ENCODE measurements at regions not wholly inside any gene's neighbourhood (a gene's known extent, or its start where the extent isn't known, plus 50 kb on each side); places are given as distances from the start of the nearest gene placed in this dataset.

DNA sequence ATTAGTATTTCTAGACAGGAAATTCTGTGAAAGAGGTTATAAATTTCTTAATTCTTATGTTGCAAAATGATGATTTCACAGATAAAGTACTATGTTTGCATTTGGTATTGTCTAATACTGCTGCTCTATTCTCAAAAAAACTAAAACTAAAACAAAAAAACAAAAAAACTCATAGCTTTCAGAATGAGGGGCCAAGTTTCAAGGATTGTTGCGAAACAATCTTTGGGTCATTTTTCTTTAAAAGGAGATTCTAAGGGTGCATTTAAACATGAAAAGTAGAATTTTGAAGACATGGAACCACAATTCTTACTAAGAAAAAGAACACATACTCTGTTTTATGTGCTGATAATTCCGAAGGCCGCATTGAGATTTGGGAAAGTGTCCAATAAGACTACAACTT, 645.1 kb downstream of the ADGRL2 start:
- no peak for DNase-seq (ENCODE audit: low read depth)

DNA sequence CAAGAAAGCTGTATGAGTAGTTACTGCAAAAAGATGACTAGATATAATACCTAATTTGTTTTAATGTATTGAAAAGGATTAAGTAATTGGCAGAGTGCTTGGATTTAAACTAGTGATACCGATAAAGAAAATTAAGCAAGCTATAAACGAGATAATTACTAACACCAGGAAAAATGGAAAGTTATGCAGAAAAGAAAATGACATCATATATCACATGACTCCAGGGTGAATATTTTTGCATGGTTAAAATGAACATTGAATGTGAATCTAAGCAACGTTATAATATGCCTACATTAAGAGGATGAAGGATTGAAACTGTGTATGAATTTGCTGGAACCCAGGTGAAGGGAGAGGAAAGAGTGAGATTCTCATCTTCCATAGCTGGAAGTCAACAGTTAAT, 644.4 kb downstream of the ADGRL2 start:
- no peak for DNase-seq (ENCODE audit: low read depth)

DNA sequence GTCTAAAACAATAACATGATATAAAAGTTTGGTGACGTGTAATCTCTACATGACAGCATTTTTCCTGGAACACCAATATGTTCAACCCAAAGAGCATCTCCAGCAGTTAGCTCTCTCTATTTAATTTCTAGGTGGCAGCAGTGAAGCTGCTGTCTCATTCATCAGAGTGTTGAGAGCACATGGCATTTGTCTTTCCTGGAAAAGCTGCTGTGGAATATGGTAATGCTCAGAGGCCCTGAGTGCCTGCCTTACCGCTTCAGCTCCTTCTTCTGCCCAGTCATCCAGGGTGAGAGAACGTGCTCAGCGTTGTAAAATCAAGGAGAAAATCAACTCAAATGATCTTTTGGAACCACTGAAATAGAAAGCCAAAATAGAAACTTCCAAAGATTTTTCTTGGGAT, 640.7 kb downstream of the ADGRL2 start:
- no peak for DNase-seq (ENCODE audit: low read depth)

DNA sequence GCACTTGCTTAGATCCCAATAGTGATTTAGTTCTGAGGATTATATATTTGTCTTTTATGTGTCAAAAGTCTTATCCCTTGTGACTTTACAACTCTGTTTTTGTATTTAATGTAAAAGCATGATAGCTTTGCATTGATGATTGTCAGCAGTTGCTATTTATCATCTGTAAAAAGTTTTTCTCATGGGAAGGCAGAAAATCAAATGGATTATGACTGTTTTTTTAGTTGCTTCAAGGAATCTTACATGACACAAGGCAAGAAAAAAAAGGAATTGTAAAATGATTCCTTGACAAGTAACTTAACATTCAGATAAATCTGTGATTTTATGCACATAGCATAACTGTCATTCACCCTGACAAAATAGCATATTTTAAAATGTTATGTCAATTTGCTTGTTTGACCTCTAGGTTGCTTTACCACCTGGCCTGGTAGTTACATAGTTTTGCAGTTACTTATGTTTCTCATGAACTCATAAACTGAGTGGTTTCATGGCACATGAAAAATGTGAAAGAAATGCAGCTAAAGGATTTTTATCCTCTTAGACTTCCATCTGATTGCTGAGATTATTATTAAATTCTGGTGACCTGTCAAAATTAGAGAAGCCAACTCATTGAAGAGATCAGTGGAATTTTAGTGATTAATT, 622.6 kb downstream of the ADGRL2 start:
- no peak for DNase-seq (ENCODE audit: low read depth)

DNA sequence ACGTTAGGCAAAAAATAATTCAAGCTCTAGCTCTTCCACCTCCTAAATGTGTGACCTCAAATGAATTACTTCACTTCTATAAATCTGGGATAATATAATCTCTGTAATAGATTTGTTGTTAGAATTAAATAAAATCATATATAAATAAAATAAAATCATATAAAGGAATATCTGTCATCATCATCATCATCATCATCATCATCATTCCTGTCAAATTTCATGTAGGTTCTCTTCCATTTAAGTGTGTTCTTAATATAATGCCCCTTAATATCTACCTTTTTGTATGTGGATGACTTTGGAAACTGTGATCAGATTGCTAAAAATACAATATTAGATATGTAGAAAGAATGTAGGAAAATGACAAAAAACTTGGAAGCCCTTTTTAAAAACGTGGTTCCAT, 621.0 kb downstream of the ADGRL2 start:
- DNase-seq (ENCODE audit: low read depth), result no peak

DNA sequence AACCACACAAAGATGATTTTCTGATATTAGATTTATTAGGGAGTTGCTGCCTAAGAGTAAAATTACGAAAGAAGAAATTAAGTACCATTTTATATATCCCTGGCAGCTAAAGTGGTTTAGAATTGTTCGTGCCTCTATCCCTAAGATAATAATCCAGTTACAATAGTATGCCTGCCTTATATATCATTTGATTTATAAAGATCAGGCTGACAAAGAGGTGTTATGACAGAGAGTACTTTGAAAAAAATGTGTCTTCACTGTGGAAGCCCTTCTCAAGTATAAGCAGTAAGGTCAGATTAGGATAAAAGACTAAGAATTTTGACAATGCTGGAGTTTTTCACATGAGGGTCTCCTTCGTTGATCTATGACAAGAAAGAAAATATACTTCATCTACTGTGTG, 619.9 kb downstream of the ADGRL2 start:
- DNase-seq (ENCODE audit: low read depth), result no peak

DNA sequence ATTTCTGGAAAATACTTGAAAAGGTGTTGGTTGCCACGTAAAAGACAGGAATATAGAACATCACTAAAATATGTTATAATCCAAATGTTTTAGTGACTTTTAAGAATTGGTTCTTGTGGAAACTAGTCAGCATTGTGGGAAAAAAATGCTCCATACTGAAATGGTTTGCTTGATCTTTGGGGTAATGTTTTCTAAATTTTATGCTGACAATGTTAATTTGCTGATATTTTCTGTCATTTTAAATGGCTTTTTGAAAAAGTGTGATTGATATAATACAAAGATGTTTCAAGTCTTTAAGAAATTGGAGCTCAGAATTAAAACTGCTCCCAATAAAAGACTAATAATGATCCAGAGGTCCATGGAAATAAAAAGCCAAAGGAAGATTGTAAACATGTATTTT, 610.9 kb downstream of the ADGRL2 start:
- DNase-seq (ENCODE audit: low read depth), result no peak

DNA sequence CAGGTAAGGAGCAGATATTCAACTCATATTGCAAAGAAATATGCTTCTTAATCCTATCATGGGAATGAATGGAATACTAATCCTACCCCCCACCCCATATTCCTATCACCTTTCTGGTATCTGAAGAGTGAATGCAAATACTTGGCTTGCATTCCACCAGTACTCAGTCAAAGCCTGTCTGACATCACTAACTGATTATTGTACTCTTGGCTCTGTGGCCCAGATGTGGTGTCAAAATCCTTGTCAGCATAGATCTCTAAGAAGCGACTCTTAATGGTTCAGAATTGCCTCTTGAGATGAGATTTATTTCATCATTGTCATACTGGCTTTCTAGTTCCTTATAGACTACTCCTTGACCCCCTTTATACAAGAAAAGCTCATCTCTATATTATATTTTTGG, 604.6 kb downstream of the ADGRL2 start:
- DNase-seq (ENCODE audit: low read depth), result no peak

DNA sequence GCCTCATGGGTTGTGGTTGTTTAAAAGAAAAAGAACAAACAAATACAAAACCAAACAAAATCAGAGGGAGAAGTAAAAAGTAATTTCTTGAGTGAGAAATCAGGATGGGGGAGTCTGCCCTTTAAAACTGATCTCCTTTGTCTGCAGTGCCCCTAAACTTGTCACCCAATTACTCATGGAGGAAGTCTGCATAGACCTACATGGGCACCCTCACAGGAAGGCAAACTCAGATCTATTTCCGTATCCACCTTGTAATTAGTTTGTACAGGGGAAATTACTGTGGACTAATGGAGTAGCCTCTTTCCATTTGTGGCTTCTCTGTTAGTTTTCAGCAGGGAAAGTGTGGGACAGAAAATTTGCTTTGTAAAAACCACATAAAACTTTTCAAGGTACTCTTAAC, 600.4 kb downstream of the ADGRL2 start:
- DNase-seq (ENCODE audit: low read depth), result no peak

DNA sequence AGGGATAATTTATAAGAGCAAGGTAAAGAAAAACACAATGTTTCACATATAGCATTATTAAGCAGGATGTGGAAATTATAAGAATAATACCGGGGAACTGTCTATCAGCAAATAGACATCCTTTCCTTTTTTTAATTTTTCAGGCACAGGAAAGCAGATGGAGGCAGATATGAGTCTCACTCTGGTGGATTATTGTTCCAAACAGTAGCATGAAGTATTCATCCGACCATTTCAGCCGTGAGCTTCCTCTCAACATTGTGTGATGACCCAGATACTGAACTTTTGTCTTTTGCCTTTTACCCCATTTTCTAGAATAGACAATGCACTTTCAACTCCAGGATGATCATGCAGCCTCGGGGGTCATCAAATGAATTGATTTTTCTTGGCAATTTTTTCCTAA, 599.8 kb downstream of the ADGRL2 start:
- DNase-seq (ENCODE audit: low read depth), result no peak

DNA sequence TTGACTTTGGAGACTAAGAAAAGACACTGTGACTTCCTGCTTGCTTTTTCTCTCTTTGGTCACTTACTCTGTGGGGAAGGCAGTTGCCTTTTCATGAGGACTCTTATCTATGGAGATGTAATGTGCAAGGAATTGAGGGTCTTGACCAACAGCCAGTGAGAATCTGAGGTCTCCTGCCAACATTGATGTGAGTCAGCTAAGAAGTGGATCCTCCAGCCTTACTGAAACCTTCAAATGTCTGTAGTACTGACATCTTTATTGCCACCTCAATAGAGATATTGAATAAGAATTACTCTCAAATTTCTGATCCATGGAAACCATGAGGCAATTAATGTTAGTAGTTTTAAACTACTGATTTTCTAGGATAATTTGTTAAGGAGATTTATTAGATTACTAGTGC, 598.4 kb downstream of the ADGRL2 start:
- DNase-seq (ENCODE audit: low read depth), result no peak

DNA sequence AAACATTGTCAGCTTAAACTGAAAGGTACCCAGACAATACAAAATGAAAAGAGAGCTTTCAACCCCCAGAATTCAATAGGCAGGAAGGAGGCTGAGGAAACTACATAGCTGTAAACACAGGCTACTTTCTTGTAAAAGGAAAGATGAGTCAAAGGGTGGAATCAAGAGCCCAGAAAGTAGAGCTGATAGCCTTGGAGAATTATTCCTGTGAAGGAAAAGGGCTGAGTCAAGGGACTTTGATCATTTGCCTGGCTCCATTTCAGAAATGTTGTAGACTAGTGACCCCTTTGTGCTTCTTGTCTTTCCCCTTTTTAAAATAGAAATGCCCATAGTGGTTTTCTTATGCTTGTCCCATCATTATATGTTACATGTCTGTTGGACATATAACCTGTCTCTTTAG, 597.6 kb downstream of the ADGRL2 start:
- no peak for DNase-seq (ENCODE audit: low read depth)

DNA sequence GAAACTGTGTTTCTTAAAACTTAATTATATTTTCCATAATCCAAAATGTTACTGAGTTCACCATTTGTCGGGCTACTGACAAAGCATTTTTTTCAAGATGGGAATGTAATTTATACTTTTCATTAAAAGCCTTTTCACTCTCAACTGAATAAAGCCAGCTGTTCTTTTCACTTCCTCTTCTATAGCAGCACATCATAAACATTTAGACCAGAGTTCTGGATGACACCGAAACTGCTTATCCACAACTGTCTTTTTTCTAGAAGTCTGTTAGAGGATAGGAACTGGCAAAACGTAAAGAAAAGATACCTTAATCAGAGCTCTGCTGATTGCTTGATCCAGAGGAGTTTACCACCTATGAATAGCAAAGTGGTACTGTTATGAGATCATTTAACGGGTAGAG, 594.7 kb downstream of the ADGRL2 start:
- DNase-seq (ENCODE audit: low read depth), result no peak

DNA sequence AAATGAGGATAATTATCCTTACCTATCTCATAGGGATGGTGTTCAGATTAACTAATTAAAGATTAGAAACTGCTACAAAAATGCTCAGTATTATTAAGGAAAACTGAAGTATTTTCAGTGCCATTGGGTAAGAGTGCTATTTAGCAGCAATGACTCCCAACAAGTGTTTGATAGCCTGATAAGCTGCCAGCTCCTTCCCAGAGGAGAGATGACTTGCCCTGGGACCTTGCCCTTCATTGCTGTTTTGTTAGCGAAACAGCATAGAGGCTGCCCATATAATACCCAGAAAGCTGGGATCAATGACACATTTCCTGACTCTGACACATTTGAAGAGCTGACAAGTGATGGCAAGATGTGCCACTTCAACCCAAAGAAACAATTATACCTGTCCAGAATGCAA, 592.2 kb downstream of the ADGRL2 start:
- DNase-seq (ENCODE audit: low read depth), result no peak

DNA sequence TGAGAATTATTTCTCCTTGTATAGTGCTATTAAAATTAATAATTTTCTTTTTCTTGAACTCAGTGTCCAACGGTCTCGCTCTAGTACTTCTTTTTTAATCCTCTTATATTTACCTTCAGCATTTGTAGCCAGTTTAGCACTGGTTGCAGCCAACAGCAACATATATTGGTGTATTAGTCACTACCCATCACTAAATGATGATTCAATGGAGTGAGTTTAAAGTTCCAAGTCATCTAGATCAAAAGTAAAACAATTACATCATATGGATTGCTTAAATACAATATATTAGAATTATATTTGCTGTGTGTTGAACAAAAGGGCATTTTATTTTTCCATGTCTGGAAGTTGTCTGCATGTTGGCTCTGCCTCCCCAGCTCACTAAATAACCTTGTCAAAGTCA, 591.8 kb downstream of the ADGRL2 start:
- no peak for DNase-seq (ENCODE audit: low read depth)

DNA sequence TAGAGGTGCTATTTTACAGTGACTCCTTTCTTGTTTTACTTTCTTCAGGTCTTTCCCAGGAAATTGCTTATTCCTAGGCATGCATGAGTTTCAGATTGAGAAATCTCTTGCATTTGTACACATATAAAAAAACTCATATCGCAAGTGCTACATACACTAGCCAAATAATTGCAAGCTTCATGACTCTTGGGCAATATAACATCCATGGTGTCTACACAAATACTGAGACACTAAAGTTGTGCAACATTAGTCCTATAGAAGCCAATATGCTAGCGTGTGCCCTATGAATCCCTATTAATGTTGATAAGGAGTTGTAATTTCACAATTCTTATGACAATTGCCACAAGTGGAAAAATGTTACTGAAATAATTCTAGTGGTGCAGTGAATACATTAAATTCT, 591.0 kb downstream of the ADGRL2 start:
- no peak for DNase-seq (ENCODE audit: low read depth)

DNA sequence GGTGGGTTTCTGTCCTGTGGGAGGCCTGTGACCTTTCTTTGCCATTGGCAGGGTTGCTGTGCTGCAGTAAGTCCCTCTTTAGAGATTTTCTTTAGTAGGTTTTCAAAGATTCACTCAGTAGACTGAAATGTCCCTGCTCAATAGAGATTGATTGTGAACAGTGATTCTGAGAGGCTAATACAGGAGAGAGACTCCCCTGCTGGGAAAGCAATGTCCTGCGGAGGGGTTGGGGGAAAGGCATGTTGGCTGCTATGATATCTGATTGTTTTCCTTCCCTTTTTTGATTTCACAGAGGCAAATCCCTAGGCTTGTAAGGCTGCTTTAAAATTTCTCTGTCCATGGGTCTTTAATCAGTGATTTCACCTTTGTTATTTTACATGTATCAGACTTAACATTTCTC, 589.9 kb downstream of the ADGRL2 start:
- no peak for DNase-seq (ENCODE audit: low read depth)

DNA sequence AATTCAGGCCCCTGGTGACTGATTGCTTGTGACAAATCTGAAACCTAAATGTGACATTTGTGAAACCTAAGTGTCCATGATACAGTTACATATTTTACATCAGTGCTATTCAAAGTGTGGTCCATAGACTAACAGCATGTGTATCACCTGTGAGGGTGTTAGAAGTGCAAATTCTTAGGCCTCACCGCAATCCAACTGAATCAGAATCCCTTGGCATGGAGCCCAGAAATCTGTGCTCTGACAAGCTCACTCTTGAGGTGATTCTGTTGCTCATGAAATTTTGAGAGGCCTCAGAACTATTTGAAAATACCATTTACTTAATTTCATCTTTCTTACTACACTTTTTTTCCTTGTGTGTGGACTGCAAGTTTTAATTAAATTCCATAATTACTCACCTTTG, 587.9 kb downstream of the ADGRL2 start:
- DNase-seq (ENCODE audit: low read depth), result no peak

DNA sequence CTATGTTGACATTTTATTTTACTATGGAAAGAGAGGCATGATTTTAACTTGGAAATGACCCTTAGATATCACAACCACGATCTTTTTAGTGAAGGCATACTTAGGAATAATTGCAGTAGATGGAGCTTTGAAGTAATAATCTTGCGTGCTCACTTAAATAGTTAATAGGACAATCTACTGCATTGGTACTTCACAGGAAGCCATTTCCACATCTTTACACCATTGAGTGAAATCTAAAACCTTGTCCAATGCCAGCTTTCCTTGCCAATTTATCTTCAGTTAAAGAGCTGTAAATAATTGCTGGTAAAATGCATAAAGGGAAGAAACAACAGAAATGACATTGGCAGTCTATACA, 586.3 kb downstream of the ADGRL2 start:
- no peak for DNase-seq (ENCODE audit: low read depth)

DNA sequence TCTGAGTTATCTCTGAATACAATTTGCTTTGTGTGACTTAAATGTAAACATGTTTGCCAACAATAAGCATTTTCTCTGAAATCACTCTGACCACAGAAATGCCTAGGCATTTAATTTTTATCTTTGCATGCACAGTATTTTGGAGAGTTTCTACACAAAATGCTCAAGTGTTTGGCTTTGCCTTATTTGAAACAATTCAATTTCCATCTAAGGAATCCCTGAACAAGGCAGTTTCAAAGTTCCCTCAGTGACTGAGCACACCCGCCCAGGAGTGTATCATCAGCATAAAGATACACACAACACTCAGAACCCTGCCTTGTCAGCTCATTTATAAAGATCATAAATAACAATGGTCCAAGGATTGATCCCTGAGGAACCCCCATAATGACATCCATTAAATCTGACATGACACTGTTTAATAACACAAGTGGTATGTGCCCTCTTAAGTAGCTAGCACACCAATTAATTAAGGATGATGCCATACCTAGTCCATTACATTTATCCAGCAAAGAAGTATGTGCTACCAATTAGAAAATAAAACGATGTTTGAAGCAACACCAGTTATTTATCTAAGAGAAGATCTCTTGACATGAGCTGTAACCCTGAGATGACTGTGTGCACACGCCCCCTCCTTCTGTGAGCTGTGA, 585.8 kb downstream of the ADGRL2 start:
- no peak for DNase-seq (ENCODE audit: low read depth)

DNA sequence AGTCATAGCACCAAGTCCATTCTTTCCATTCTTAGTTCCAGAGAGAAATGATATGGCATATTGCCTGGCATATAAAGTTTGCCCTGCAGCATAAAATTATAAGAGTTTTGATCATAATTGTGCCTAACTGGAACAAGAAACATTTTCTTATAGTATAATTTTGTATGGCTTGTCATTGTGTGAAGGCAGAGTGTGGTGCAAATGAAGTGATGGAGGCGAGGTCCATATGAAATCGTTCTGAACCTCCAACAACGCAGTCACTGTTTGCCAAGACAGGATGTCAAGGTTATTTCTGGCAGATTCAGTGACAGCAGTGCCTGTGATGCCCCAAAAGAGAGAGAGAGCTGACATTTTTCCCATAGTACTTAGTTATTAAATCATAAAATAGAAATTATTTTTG, 584.0 kb downstream of the ADGRL2 start:
- no peak for DNase-seq (ENCODE audit: low read depth)

DNA sequence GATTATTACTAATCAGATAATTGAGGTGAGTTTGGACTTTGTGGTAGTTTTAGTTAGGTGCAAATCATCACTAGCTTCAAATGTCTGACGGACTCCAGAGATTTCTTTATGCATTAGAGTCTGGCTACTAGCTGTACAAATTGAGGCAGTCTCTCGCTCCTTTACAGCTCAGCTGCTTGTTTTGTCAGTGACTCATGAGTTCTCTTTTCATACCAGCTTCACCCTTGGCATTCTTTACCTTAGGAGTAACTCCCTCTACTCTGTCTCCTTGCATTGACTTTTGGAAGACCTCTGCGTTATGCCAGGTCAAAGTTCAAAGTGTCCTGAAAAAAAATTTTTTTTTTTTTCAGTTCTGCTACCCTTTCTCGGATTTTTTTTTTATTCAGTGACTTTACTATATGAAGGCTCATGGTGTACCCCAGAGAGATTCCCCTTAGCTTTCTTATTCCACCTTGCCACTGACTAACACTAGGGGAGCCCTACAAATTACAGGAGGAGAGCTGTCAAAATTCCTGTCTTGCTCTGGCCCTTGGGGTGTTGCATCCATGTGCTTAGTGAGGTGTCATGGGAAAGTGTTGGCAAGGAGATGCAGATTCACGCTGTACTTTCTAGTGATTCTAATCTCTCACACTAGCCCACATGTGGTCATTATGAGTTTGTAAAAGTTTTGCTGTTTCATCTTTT, 576.6 kb downstream of the ADGRL2 start:
- DNase-seq (ENCODE audit: low read depth), result no peak

DNA sequence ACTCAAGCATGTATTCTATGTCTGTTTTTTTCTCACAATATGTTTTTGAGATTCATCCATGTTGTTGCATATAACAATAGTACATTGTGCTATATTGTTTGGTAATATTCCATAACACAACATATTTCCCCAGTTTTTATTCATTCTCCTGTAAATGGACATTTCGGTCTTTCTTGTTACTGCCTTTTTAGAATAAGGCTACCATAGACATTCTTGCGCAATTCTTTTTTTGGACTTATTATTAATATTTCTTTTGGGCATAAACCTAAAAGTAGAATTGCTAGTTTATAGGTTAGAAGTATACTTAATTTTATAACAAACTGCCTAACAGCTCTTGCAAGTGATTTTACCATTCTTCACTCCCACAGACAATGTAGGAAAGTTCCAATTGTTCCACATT, 573.0 kb downstream of the ADGRL2 start:
- DNase-seq (ENCODE audit: low read depth), result no peak
